ENCODE measurements at regions not wholly inside any gene's neighbourhood (a gene's known extent, or its start where the extent isn't known, plus 50 kb on each side); places are given as distances from the start of the nearest gene placed in this dataset.

GRCh38 chr13:50322006-50322405 is 306.8 kb downstream of the KCNRG start:
- no peak for TF ChIP-seq CTCF (IDR thresholded peaks at IDR 0.05; ENCODE audit: poor library complexity)
- no peak for TF ChIP-seq EZH2 (IDR thresholded peaks at IDR 0.05; ENCODE audit: borderline replicate concordance)

Measured in hepatocyte (in vitro differentiated cells).